ENCODE measurements at regions not wholly inside any gene's neighbourhood (a gene's known extent, or its start where the extent isn't known, plus 50 kb on each side); places are given as distances from the start of the nearest gene placed in this dataset.
"Not testable (repeated sequence)": the region's sequence is repeated elsewhere in the genome, so short reads cannot be mapped to it uniquely, and the experiment has no call there.

DNA sequence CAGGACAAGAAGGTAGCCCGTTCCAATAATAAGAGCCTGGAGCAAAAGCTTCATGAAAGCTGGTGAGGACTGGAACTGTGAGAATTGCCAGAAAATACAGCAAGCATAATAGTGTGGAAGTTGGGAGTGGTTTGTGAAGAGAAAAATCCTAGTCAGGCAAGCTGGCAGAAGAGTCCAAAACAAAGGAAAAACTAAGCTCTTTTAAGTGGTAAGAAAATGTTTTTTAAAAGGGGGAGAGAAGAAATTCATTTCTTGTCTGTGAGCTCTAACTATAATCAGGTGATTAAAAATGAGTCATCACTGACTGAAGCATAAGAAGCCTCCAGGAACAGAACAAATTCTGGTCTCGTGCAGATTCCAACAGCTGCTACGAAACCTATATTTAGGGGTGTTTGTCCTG lies 102.6 kb downstream of the CAAP1 start:
- peak; percentile 90 for DNase-seq (ENCODE audit: low read depth)

- peak; percentile 39 for DNase-seq (ENCODE audit: low read depth)
Observed at GRCh38 chr9:26786564-26786963, 106.0 kb downstream of the CAAP1 start.

GRCh38 chr9:26782899-26783298 lies 109.7 kb downstream of the CAAP1 start:
- no peak for DNase-seq (ENCODE audit: low read depth)

- DNase-seq (ENCODE audit: low read depth) = no peak
Observed at GRCh38 chr9:26781906-26782305, 110.7 kb downstream of the CAAP1 start.

- not testable (repeated sequence) for DNase-seq (ENCODE audit: low read depth)
Observed at GRCh38 chr9:26780307-26780706, 112.3 kb downstream of the CAAP1 start.

DNA sequence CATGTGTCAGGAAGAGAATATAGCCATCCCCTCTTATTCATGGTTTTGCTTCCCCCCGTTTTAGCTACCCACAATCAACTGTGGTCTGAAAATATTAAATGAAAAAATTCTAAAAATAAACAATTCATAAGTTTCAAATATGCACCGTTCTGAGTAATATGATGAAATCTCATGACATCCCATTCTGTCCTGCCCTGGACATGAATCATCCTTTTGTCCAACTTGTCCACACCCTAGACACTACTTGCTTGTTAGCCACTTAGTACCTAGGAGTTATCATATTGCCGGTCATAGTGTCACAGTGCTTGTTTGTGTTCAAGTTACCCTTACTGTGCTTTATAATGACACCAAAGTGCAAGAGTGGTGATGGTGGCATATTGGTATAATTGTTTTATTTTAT lies 113.5 kb downstream of the CAAP1 start:
- DNase-seq (ENCODE audit: low read depth) = peak; percentile 61

- no peak for DNase-seq (ENCODE audit: low read depth)
Observed at GRCh38 chr9:26775391-26775790, 117.2 kb downstream of the CAAP1 start.

- no peak for DNase-seq (ENCODE audit: low read depth)
Observed at GRCh38 chr9:26773056-26773455, 119.5 kb downstream of the CAAP1 start.

GRCh38 chr9:26770821-26771220 lies 121.8 kb downstream of the CAAP1 start:
- no peak for DNase-seq (ENCODE audit: low read depth)

GRCh38 chr9:26768145-26768544 lies 124.5 kb downstream of the CAAP1 start:
- DNase-seq (ENCODE audit: low read depth) = no peak

- DNase-seq (ENCODE audit: low read depth) = no peak
Observed at GRCh38 chr9:26760675-26761074, 131.9 kb downstream of the CAAP1 start.

- no peak for DNase-seq (ENCODE audit: low read depth)
Observed at GRCh38 chr9:26758655-26759054, 133.9 kb downstream of the CAAP1 start.

- DNase-seq (ENCODE audit: low read depth) = no peak
Observed at GRCh38 chr9:26756881-26757280, 135.7 kb downstream of the CAAP1 start.

DNA sequence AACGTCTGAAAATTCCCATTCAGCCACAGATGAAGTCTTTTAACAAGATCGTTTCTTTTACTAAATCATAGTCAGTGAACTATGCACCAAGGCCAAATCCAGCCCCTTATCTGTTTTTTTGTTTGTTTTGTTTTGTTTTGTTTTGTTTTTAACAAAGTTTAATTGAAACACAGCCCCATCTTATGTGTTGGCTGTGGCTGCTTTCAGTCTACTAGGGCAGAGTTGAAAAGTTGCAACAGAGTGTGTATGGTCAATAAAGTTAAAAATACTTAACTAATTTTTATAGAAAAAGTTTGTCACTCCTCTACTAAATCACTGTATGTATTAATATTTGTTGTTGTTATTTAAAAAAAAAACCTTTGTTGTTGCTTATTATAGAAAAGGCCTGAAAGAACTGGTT lies 137.1 kb downstream of the CAAP1 start:
- no peak for DNase-seq (ENCODE audit: low read depth)

- DNase-seq (ENCODE audit: low read depth) = no peak
Observed at GRCh38 chr9:26754509-26755164, 138.0 kb downstream of the CAAP1 start.

- no peak for DNase-seq (ENCODE audit: low read depth)
Observed at GRCh38 chr9:26753971-26754370, 138.6 kb downstream of the CAAP1 start.

GRCh38 chr9:26750162-26750561 lies 142.4 kb downstream of the CAAP1 start:
- DNase-seq (ENCODE audit: low read depth) = no peak

DNA sequence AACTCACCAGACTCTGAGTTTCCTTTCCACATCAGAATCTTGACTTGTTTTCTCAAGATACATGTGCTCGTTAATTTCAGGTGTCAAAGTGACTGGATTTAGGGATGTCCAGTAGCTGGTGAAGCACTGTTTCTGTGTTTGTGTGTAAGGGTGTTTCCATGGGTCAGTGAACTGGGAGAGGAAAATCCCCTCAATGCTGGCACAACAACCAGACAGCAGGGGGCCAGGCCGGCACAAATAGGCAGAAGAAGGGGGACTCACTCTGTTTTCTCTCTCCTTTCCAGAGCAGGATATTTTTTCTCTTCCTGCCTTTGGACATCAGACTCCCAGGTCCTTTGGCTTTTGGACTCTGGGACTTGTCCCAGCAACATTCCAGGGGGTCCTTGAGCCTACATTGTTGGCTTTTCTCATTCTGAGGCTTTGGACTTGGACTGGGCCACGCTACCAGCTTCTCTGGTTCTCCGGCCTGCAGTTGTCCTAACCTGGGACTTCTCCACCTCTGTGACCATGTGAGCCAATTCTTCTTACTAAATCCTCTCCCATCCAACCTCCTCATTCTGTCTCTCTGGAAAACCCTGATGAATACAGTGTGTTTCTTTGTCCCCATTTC lies 144.0 kb downstream of the CAAP1 start:
- DNase-seq (ENCODE audit: low read depth) = no peak

- DNase-seq (ENCODE audit: low read depth) = no peak
Observed at GRCh38 chr9:26747611-26748010, 145.0 kb downstream of the CAAP1 start.

GRCh38 chr9:26746357-26747072 lies 146.1 kb downstream of the CAAP1 start:
- DNase-seq (ENCODE audit: low read depth) = peak; percentile 49

- no peak for DNase-seq (ENCODE audit: low read depth)
Observed at GRCh38 chr9:26745111-26745510, 147.5 kb downstream of the CAAP1 start.

GRCh38 chr9:26744191-26744965 lies 148.2 kb downstream of the CAAP1 start:
- DNase-seq (ENCODE audit: low read depth) = peak; percentile 21
